HG02759 (cell line): ENCODE measurements at regions not wholly inside any gene's neighbourhood (a gene's known extent, or its start where the extent isn't known, plus 50 kb on each side); places are given as distances from the start of the nearest gene placed in this dataset.

Experiments
- ATAC-seq: cut with Tn5 transposase; IDR thresholded peaks from one replicate; pipeline ENCODE4 v1.9.1; 2021; ENCODE audit warnings: mild to moderate bottlenecking, moderate library complexity; ENCODE audit not compliant: unreplicated experiment

GRCh38 chr2:172323256-172323655, 104.1 kb upstream of the ITGA6 start:
- ATAC-seq, result no peak

GRCh38 chr2:172323861-172324597, 103.4 kb upstream of the ITGA6 start:
- ATAC-seq, result no peak

- ATAC-seq, result no peak
Observed at GRCh38 chr2:172326211-172326509, 101.2 kb upstream of the ITGA6 start.

GRCh38 chr2:172328103-172328841, 99.1 kb upstream of the ITGA6 start:
- ATAC-seq, result no peak

GRCh38 chr2:172329416-172329773, 98.0 kb upstream of the ITGA6 start:
- ATAC-seq, result no peak

- no peak for ATAC-seq
Observed at GRCh38 chr2:172329774-172330671, 97.4 kb upstream of the ITGA6 start.

- ATAC-seq, result no peak
Observed at GRCh38 chr2:172332507-172332906, 94.9 kb upstream of the ITGA6 start.

- no peak for ATAC-seq
Observed at GRCh38 chr2:172333235-172333977, 94.0 kb upstream of the ITGA6 start.

GRCh38 chr2:172333978-172334330, 93.4 kb upstream of the ITGA6 start:
- no peak for ATAC-seq

- ATAC-seq, result no peak
Observed at GRCh38 chr2:172334988-172335387, 92.4 kb upstream of the ITGA6 start.

- no peak for ATAC-seq
Observed at GRCh38 chr2:172335736-172336135, 91.7 kb upstream of the ITGA6 start.

- ATAC-seq, result no peak
Observed at GRCh38 chr2:172336681-172337080, 90.7 kb upstream of the ITGA6 start.

GRCh38 chr2:172339371-172340010, 87.9 kb upstream of the ITGA6 start:
- ATAC-seq, result no peak

- no peak for ATAC-seq
Observed at GRCh38 chr2:172340394-172340793, 87.0 kb upstream of the ITGA6 start.

GRCh38 chr2:172342078-172342477, 85.3 kb upstream of the ITGA6 start:
- ATAC-seq, result no peak

- no peak for ATAC-seq
Observed at GRCh38 chr2:172342611-172343010, 84.8 kb upstream of the ITGA6 start.

GRCh38 chr2:172344159-172344558, 83.2 kb upstream of the ITGA6 start:
- no peak for ATAC-seq

GRCh38 chr2:172345956-172346555, 81.3 kb upstream of the ITGA6 start:
- ATAC-seq, result no peak

- ATAC-seq, result no peak
Observed at GRCh38 chr2:172348555-172349288, 78.7 kb upstream of the ITGA6 start.
